ENCODE measurements at regions not wholly inside any gene's neighbourhood (a gene's known extent, or its start where the extent isn't known, plus 50 kb on each side); places are given as distances from the start of the nearest gene placed in this dataset.

DNA sequence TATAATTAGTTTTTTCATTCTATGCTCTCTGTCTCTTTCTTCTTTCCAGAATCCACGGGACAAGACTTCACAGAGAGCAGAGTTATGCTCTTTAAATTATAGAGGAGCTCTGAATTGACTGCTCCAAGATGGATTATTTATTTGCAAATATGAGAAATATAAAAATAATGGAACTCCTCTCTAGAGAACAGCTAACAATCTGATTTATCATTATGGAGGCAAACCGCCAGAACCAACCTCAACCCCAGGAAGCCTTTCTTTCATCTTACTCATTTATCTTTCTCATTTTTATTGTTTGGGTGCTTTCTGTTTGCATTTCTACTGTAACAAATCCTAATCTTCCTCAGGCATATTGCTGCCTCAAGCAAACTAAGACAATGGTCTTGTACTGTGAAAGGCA is 216.5 kb downstream of the C12orf50 start:
- Histone ChIP-seq H3K27ac (peak overlapping the region in 1 of 5 donors; percentile 17), H3K4me1 (replicated peaks in 1 of 2) (peaks cover 4 to 19% of the 10 kb centered on the region in 2 donors), H3K36me3 (replicated peaks in 1 of 2) (no peaks in the 10 kb centered on the region), H3K27me3 (no peaks in the 10 kb centered on the region), H3K4me3 (no peak overlapping the region), H3K9me3 (replicated peaks in 1 of 3) (no peaks in the 10 kb centered on the region)
- intact Hi-C loops (cut with DNase I) = no loop called here
- DNase-seq = no peak
- WGBS, 4 donors = 56 to 64% (median 61%) methylated on average over 2 of the region's 2 CpGs
- TF ChIP-seq, protein P1, sequence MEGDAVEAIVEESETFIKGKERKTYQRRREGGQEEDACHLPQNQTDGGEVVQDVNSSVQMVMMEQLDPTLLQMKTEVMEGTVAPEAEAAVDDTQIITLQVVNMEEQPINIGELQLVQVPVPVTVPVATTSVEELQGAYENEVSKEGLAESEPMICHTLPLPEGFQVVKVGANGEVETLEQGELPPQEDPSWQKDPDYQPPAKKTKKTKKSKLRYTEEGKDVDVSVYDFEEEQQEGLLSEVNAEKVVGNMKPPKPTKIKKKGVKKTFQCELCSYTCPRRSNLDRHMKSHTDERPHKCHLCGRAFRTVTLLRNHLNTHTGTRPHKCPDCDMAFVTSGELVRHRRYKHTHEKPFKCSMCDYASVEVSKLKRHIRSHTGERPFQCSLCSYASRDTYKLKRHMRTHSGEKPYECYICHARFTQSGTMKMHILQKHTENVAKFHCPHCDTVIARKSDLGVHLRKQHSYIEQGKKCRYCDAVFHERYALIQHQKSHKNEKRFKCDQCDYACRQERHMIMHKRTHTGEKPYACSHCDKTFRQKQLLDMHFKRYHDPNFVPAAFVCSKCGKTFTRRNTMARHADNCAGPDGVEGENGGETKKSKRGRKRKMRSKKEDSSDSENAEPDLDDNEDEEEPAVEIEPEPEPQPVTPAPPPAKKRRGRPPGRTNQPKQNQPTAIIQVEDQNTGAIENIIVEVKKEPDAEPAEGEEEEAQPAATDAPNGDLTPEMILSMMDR (IDR thresholded peaks at IDR 0.05) = no peak
- no peak for TF ChIP-seq POLR2A (IDR thresholded peaks at IDR 0.05)

DNA sequence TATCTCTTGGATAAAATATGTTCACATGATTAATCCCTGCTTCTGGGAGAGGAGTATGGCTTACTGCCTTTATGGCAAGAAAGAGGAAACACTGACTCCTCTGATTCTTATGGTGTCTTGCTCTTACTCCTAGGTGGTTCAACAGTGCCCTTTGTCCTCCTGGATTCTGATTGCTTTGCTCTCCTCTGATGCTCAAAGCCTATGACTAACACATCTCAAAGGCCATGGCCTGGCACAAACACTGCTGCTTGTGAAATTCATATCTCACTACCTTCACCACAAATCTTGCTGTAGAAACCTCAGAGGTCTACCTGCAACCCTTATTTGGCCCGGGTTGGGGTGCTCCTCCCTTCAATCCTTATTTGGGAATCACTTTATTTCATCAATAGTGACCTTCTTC is 217.2 kb downstream of the C12orf50 start:
- peak in 2 of 7 donors; percentile 4 to 16 for DNase-seq
- TF ChIP-seq POLR2A (IDR thresholded peaks at IDR 0.05) = no peak
- TF ChIP-seq, protein P1 (IDR thresholded peaks at IDR 0.05) = no peak
- no peaks in the 10 kb centered on the region for H3K9me3 ChIP-seq (replicated peaks in 1 of 3)
- H3K27ac ChIP-seq = no peak overlapping the region
- no peaks in the 10 kb centered on the region for H3K27me3 ChIP-seq
- H3K4me3 ChIP-seq = no peak overlapping the region
- no peaks in the 10 kb centered on the region for H3K36me3 ChIP-seq (replicated peaks in 1 of 2)
- intact Hi-C loops (cut with DNase I) = no loop called here
- 62 to 89% (median 75%) methylated on average over 1 of the region's 1 CpG for WGBS, 4 donors
- peaks cover 4 to 19% of the 10 kb centered on the region in 2 donors for H3K4me1 ChIP-seq (replicated peaks in 1 of 2)

DNA sequence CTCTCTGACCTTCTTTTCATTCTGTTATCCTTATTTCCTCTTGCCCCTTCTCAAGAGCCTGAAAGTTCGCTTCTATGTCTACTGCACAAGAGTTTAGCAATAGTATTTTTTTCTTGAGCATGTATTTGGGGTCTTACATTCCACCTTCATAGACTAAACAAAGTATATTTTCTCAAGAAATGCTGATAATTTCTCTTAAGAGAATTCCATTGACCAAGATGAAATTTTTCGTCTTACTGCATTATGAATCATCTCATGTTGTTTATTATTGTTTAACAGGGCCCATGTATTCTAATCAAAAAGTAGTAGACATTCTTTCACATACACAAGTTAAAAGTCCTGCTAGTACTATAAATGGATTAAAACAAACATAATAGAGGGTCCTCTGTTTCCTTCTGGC is 219.3 kb downstream of the C12orf50 start:
- Histone ChIP-seq H3K4me3 (no peak overlapping the region), H3K4me1 (replicated peaks in 1 of 2) (peaks cover 4 to 11% of the 10 kb centered on the region in 2 donors), H3K27ac (no peak overlapping the region), H3K27me3 (no peaks in the 10 kb centered on the region), H3K9me3 (replicated peaks in 1 of 3) (no peaks in the 10 kb centered on the region), H3K36me3 (replicated peaks in 1 of 2) (no peaks in the 10 kb centered on the region)
- DNase-seq = no peak
- TF ChIP-seq, protein P1 (IDR thresholded peaks at IDR 0.05) = no peak
- TF ChIP-seq POLR2A (IDR thresholded peaks at IDR 0.05) = no peak
- intact Hi-C loops (cut with DNase I) = no loop called here
- 73 to 85% (median 79%) methylated on average over 2 of the region's 2 CpGs for WGBS, 4 donors

DNA sequence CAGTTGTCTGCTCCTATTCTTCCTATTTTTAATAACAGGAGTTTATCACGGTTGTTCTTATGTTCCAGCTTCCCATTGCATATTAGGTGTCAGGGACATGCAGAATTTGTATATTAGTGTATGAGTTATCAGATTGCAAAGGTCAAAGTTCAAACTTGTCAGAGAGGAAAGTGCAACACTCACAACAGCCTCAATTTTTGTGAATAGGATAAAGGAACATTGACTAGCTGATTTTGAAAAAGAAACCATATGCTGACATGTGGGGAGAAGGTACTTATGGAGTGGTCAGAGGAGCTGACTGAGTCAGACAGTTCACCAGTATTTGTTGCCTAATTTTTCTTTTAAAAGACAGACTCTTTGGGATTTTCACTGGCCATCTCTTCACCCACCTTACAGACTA is 222.1 kb downstream of the C12orf50 start:
- DNase-seq = no peak
- H3K4me1 ChIP-seq (replicated peaks in 1 of 2) = no peaks in the 10 kb centered on the region
- H3K27me3 ChIP-seq = no peaks in the 10 kb centered on the region
- no peaks in the 10 kb centered on the region for H3K9me3 ChIP-seq (replicated peaks in 1 of 3)
- 55 to 65% (median 61%) methylated on average over 1 of the region's 1 CpG for WGBS, 4 donors
- H3K4me3 ChIP-seq = no peak overlapping the region
- TF ChIP-seq, protein P1 (IDR thresholded peaks at IDR 0.05) = no peak
- no peak overlapping the region for H3K27ac ChIP-seq
- intact Hi-C loops (cut with DNase I) = no loop called here
- H3K36me3 ChIP-seq (replicated peaks in 1 of 2) = no peaks in the 10 kb centered on the region
